GM18505 (cell line): ENCODE measurements at regions not wholly inside any gene's neighbourhood (a gene's known extent, or its start where the extent isn't known, plus 50 kb on each side); places are given as distances from the start of the nearest gene placed in this dataset.

ENCODE experiments used
- ATAC-seq: cut with Tn5 transposase; IDR thresholded peaks from one replicate; pipeline ENCODE4 v1.9.1; 2021; ENCODE audit not compliant: unreplicated experiment
- POLR2A ChIP-seq: IDR thresholded peaks from 4 replicates; pipeline ENCODE4 v1.6.1; 2011; ENCODE audit warnings: borderline replicate concordance; ENCODE audit not compliant: insufficient read depth, insufficient read length; ENCODE audit errors: extremely low read depth

GRCh38 chr3:113104357-113105092, 106.8 kb upstream of the BOC start:
- ATAC-seq, result no peak
- TF ChIP-seq POLR2A, result no peak

DNA sequence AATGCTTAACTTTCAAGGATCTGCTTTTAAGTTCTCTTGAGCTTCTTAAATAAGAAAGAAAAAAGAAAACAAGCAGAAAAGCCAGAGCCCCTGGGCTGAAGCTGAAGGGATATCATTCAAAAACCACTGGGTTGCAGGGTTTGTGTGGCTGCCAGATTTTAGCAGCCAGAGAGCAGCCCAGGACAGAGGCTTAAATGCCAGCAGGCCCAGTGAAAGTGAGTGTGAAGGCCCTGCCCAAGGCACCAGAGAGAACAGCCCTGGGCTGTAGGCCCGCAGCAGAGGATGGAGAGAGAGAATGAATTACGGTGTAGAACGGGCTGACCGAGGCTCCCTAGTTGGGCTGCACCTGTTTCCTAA, 106.3 kb upstream of the BOC start:
- ATAC-seq, result no peak
- TF ChIP-seq POLR2A, result no peak

GRCh38 chr3:113105966-113106660, 105.2 kb upstream of the BOC start:
- ATAC-seq, result no peak
- no peak for TF ChIP-seq POLR2A

DNA sequence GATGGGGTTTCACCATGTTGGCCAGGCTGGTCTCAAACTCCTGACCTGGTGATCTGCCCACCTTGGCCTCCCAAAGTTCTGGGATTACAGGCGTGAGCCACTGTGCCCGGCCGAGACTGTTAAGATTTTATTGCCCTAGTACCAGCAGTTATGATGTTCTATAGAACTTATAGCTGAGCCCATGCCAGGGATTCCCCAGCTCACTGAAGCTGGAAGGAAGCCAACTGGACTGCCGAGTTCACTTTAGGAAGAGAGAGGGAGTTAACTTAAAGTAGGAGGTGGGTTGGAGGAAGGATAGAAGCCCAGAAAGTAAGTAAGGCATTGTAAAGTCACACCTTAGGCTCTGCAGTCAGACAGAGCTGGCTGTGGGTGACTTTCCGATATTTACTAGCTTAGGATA, 101.1 kb upstream of the BOC start:
- TF ChIP-seq POLR2A, result no peak
- ATAC-seq, result no peak

GRCh38 chr3:113111011-113111707, 100.2 kb upstream of the BOC start:
- no peak for TF ChIP-seq POLR2A
- no peak for ATAC-seq

- no peak for TF ChIP-seq POLR2A
- ATAC-seq, result no peak
Observed at GRCh38 chr3:113113361-113113760, 98.0 kb upstream of the BOC start.

GRCh38 chr3:113117511-113118234, 93.7 kb upstream of the BOC start:
- no peak for ATAC-seq
- no peak for TF ChIP-seq POLR2A

- no peak for TF ChIP-seq POLR2A
- no peak for ATAC-seq
Observed at GRCh38 chr3:113118336-113118735, 93.0 kb upstream of the BOC start.

DNA sequence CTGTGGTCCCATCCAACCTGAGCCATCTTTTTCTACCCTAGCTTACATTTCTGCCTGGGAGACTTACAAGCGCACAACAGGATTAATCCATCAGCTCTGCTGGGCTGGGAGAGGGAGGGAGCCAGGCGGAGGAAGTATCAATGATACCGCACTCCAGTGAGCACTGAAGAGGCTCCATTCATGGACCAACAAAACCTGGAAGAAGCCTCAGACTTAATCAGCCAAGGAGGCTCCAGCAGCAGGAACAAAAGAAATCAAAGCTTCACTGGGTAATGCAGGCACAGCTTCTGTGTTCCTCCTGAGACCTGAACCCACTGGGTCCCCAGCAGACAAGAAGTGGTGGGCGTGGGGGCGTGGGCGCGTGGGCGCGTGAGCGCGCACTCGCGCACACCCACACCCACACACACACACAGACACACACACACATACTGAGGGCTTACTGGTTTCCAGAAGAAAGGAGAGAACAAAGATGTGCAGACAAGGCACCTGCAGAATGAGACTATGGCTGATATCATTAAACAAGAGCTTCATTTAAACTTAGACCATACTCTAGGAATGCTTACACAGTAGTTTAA, 87.0 kb upstream of the BOC start:
- no peak for ATAC-seq
- TF ChIP-seq POLR2A, result no peak

- no peak for ATAC-seq
- TF ChIP-seq POLR2A, result no peak
Observed at GRCh38 chr3:113125951-113126350, 85.4 kb upstream of the BOC start.

- TF ChIP-seq POLR2A, result no peak
- ATAC-seq, result no peak
Observed at GRCh38 chr3:113128386-113129015, 82.9 kb upstream of the BOC start.

DNA sequence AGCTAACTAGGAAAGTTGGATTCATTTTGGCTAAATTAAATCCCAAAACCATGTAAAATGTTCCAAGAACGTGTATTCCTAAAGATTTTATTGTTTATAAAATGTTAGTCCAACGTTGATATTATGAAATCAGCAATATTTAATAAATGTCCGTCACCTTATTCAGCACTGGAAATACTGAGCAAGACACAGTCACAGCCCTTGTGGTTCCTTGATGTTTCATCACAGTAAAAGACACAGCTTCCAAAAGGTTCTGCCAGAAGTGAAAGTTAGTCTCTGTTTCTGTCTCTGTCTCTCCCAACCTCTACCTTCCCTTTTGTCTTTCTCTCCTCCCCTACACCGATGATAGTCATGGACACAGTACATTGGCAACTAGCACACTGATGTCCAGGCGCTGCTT, 82.2 kb upstream of the BOC start:
- no peak for TF ChIP-seq POLR2A
- ATAC-seq, result no peak
